ENCODE measurements at regions not wholly inside any gene's neighbourhood (a gene's known extent, or its start where the extent isn't known, plus 50 kb on each side); places are given as distances from the start of the nearest gene placed in this dataset.

GRCh38 chr6:18861204-18861603, 474.1 kb downstream of the RNF144B start:
- no TSS peak for BruUV-seq (replicated peaks)
- Histone ChIP-seq H2AFZ (ENCODE audit: low read depth, low read length) (no peak overlapping the region), H3K36me3 (ENCODE audit: control insufficient read depth in 2 of 2, extremely low read depth in 1 of 2, insufficient read depth in 2 of 2, low read length in 2 of 2) (no peaks in the 10 kb centered on the region), H3K27ac (ENCODE audit: insufficient read depth, low read depth, low read length) (no peak overlapping the region), H3K9ac (replicated peaks; ENCODE audit: extremely low read depth, insufficient read depth, low read length) (no peak overlapping the region), H3K27me3 (ENCODE audit: control insufficient read depth in 2 of 2, insufficient read depth in 2 of 2, low read length in 2 of 2) (no peaks in the 10 kb centered on the region), H3K4me1 (ENCODE audit: control insufficient read depth, extremely low read depth, insufficient read depth, low read length) (no peaks in the 10 kb centered on the region), H3K4me2 (ENCODE audit: insufficient read depth, low read length) (no peak overlapping the region), H3K4me3 (replicated peaks in 1 of 3; ENCODE audit: insufficient read depth in 1 of 3, low read depth in 1 of 3, low read length in 3 of 3) (no peak overlapping the region), H3K79me2 (ENCODE audit: control insufficient read depth, insufficient read depth, low read length) (no peaks in the 10 kb centered on the region), H3K9me3 (replicated peaks; ENCODE audit: control insufficient read depth, insufficient read depth, low read length) (no peaks in the 10 kb centered on the region), H4K20me1 (replicated peaks; ENCODE audit: control insufficient read depth, extremely low read depth, insufficient read depth, low read length) (no peaks in the 10 kb centered on the region), H3K9me1 (replicated peaks; ENCODE audit: control insufficient read depth, extremely low read depth, insufficient read depth, low read length) (no peaks in the 10 kb centered on the region)
- CTCF ChIA-PET = no interaction called here
- intact Hi-C loops (cut with micrococcal nuclease) = no loop called here
- no peak for FAIRE-seq
- TF ChIP-seq JUN (IDR thresholded peaks at IDR 0.05; ENCODE audit: borderline replicate concordance, insufficient read depth, insufficient read length, low read depth) = no peak
- TF ChIP-seq FOS (IDR thresholded peaks at IDR 0.05; ENCODE audit: borderline replicate concordance, insufficient read depth, low read length) = no peak
- TF ChIP-seq MYC (IDR thresholded peaks at IDR 0.05; ENCODE audit: low read depth, low read length) = no peak
- no peak for TF ChIP-seq GATA2 (IDR thresholded peaks at IDR 0.05; ENCODE audit: insufficient read depth, insufficient read length, low read depth, low read length)
- TF ChIP-seq EZH2 (IDR thresholded peaks at IDR 0.05; ENCODE audit: borderline replicate concordance, low read depth, low read length, severe bottlenecking) = no peak
- DNase-seq (ENCODE audit: low read depth, low spot score) = no peak
- dilution Hi-C loops (cut with MboI; ENCODE audit: extremely low pct_ligation_motif_present, low sequenced_read_pairs) = no loop called here
- POLR2A ChIA-PET = no interaction called here

DNA sequence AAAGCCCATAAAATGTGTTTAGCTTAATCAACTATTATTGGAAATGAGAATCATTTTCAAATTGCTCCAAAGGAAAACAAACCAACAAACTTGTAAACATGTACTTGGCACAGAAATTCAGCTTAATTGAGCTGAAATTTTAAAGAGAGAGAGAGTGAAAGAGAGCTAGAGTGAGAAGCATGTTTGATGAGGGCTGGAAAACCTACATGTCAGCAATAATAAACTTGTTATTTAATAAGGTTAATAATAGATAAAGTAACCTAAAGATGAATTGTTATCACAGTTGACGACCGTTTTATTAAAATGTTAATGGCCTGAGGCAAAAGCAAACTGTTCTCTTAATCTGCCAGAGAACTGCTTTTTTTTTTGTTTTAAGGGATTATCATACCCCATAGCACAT, 496.1 kb downstream of the RNF144B start:
- no peak overlapping the region for H3K4me2 ChIP-seq (ENCODE audit: insufficient read depth, low read length)
- no peak overlapping the region for H3K9ac ChIP-seq (replicated peaks; ENCODE audit: extremely low read depth, insufficient read depth, low read length)
- ChIA-PET CTCF (no interaction called here), POLR2A (no interaction called here)
- dilution Hi-C loops (cut with MboI; ENCODE audit: extremely low pct_ligation_motif_present, low sequenced_read_pairs) = no loop called here
- BruUV-seq (replicated peaks) = no TSS peak
- no peak overlapping the region for H3K27ac ChIP-seq (ENCODE audit: insufficient read depth, low read depth, low read length)
- no peak overlapping the region for H2AFZ ChIP-seq (ENCODE audit: low read depth, low read length)
- H3K9me3 ChIP-seq (replicated peaks; ENCODE audit: control insufficient read depth, insufficient read depth, low read length) = peaks cover 3% of the 10 kb centered on the region
- no peaks in the 10 kb centered on the region for H3K36me3 ChIP-seq (ENCODE audit: control insufficient read depth in 2 of 2, extremely low read depth in 1 of 2, insufficient read depth in 2 of 2, low read length in 2 of 2)
- H4K20me1 ChIP-seq (replicated peaks; ENCODE audit: control insufficient read depth, extremely low read depth, insufficient read depth, low read length) = no peaks in the 10 kb centered on the region
- H3K79me2 ChIP-seq (ENCODE audit: control insufficient read depth, insufficient read depth, low read length) = no peaks in the 10 kb centered on the region
- DNase-seq (ENCODE audit: low read depth, low spot score) (no peak), FAIRE-seq (no peak)
- no peak for TF ChIP-seq MAX (IDR thresholded peaks at IDR 0.05; ENCODE audit: insufficient read depth, insufficient read length)
- TF ChIP-seq CTCF (IDR thresholded peaks at IDR 0.05; ENCODE audit: extremely low read depth in 1 of 2, insufficient read depth in 1 of 2, low read depth in 1 of 2, low read length in 2 of 2) = no peak
- no peak for TF ChIP-seq POLR2A (IDR thresholded peaks at IDR 0.05; ENCODE audit: low read depth, low read length)
- TF ChIP-seq FOS (IDR thresholded peaks at IDR 0.05; ENCODE audit: borderline replicate concordance, insufficient read depth, low read length) = no peak
- TF ChIP-seq POLR2AphosphoS5 (IDR thresholded peaks at IDR 0.05; ENCODE audit: insufficient read depth, low read depth, low read length) = no peak
- TF ChIP-seq GATA2 (IDR thresholded peaks at IDR 0.05; ENCODE audit: insufficient read depth, insufficient read length, low read depth, low read length) = no peak
- no peak for TF ChIP-seq MYC (IDR thresholded peaks at IDR 0.05; ENCODE audit: low read depth, low read length)
- H3K4me1 ChIP-seq (ENCODE audit: control insufficient read depth, extremely low read depth, insufficient read depth, low read length) = no peaks in the 10 kb centered on the region
- intact Hi-C loops (cut with micrococcal nuclease) = no loop called here
- H3K27me3 ChIP-seq (ENCODE audit: control insufficient read depth in 2 of 2, insufficient read depth in 2 of 2, low read length in 2 of 2) = no peaks in the 10 kb centered on the region
- H3K4me3 ChIP-seq (replicated peaks in 1 of 3; ENCODE audit: insufficient read depth in 1 of 3, low read depth in 1 of 3, low read length in 3 of 3) = no peak overlapping the region
- H3K9me1 ChIP-seq (replicated peaks; ENCODE audit: control insufficient read depth, extremely low read depth, insufficient read depth, low read length) = no peaks in the 10 kb centered on the region

Data from endothelial cell of umbilical vein (primary cell).